Thyroid gland (tissue), 4 donors: ENCODE measurements at regions not wholly inside any gene's neighbourhood (a gene's known extent, or its start where the extent isn't known, plus 50 kb on each side); places are given as distances from the start of the nearest gene placed in this dataset.
"Not testable (repeated sequence)": the region's sequence is repeated elsewhere in the genome, so short reads cannot be mapped to it uniquely, and the experiment has no call there.

ENCODE experiments used
- DNase-seq, 2 donors: peaks; one replicate each; pipeline ENCODE4 v3.0.0-alpha.2; 2019
- H3K27ac ChIP-seq, 3 donors: fragments of 200-600 bp; sonication (generic); 1 replicate in 2 of 3; 2 replicates in 1 of 3; pipeline ENCODE4 v1.5.1; 2016 to 2019; ENCODE audit warnings: mild to moderate bottlenecking in 1 of 3, moderate library complexity in 1 of 3
- H3K27me3 ChIP-seq: fragments of 200-600 bp; sonication (generic); one replicate; pipeline ENCODE4 v1.5.1; 2019
- H3K36me3 ChIP-seq, 2 donors: fragments of 200-600 bp; sonication (generic); one replicate each; pipeline ENCODE4 v1.5.1; 2016 to 2019
- H3K4me1 ChIP-seq, 2 donors: fragments of 200-600 bp; sonication (generic); one replicate each; pipeline ENCODE4 v1.5.1; 2017 to 2019
- H3K4me3 ChIP-seq, 3 donors: fragments of 200-600 bp; sonication (generic); replicated peaks in 1 of 3; 1 replicate in 2 of 3; 2 replicates in 1 of 3; pipeline ENCODE4 v1.5.1; 2016; ENCODE audit warnings: mild to moderate bottlenecking in 1 of 3
- H3K9me3 ChIP-seq: fragments of 200-600 bp; sonication (generic); one replicate; pipeline ENCODE4 v1.5.1; 2017
- POLR2A ChIP-seq, 2 donors: fragments of 450-650 bp; IDR thresholded peaks; one replicate each; pipeline ENCODE4 v1.6.1; 2017; ENCODE audit warnings: antibody characterized with exemption in 2 of 2, mild to moderate bottlenecking in 2 of 2, moderate library complexity in 1 of 2
- whole genome bisulfite sequencing, 2 donors: methylation state at CpG; one replicate each; pipeline ENCODE4 v1.1.5; 2017; 5-methylcytosine and 5-hydroxymethylcytosine counted together
- intact Hi-C: fragments of 100-400 bp; cut with DNase I; formaldehyde crosslinking; loops from one replicate; pipeline ENCODE4 v1.15.1; 2023
- TF ChIP-seq, protein P1 (sequence below), 6 experiments: fragments of 200-600 bp in 3 of 6; fragments of 450-650 bp in 3 of 6; sonication (generic) in 3 of 6; IDR thresholded peaks; one replicate each; pipeline ENCODE4 v1.5.1; 2016 to 2019; ENCODE audit warnings: antibody characterized with exemption in 6 of 6, mild to moderate bottlenecking in 2 of 6, inconsistent platforms in 1 of 6, moderate library complexity in 1 of 6

DNA sequence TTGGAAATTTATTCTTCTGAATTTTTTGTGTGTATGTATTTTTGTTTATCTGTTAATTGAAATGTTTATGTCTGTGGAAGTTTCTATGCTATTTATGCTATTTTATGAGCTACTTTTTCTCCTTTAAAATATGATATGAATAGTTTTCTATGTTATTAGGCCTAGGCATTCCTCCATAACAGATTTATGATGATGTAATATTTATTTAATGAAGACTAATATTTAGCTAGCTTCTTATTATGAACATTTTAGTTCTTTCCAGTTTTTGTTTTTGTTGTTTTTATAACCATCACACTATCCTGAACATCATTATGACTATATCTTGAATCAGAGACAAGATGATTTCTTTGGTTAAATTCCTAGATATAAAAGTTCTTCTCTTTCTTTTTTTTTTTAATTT is 70.7 kb downstream of the P2RY1 start:
- no peaks in the 10 kb centered on the region for H3K9me3 ChIP-seq
- H3K27ac ChIP-seq = no peak overlapping the region
- intact Hi-C loops = no loop called here
- H3K4me3 ChIP-seq = no peak overlapping the region
- no peaks in the 10 kb centered on the region for H3K27me3 ChIP-seq
- TF ChIP-seq POLR2A (IDR thresholded peaks at IDR 0.05) = no peak
- TF ChIP-seq, protein P1, sequence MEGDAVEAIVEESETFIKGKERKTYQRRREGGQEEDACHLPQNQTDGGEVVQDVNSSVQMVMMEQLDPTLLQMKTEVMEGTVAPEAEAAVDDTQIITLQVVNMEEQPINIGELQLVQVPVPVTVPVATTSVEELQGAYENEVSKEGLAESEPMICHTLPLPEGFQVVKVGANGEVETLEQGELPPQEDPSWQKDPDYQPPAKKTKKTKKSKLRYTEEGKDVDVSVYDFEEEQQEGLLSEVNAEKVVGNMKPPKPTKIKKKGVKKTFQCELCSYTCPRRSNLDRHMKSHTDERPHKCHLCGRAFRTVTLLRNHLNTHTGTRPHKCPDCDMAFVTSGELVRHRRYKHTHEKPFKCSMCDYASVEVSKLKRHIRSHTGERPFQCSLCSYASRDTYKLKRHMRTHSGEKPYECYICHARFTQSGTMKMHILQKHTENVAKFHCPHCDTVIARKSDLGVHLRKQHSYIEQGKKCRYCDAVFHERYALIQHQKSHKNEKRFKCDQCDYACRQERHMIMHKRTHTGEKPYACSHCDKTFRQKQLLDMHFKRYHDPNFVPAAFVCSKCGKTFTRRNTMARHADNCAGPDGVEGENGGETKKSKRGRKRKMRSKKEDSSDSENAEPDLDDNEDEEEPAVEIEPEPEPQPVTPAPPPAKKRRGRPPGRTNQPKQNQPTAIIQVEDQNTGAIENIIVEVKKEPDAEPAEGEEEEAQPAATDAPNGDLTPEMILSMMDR (IDR thresholded peaks at IDR 0.05) = no peak
- H3K4me1 ChIP-seq = peaks cover 0 to 5% of the 10 kb centered on the region in 2 donors
- no peak for DNase-seq
- no peaks in the 10 kb centered on the region for H3K36me3 ChIP-seq

DNA sequence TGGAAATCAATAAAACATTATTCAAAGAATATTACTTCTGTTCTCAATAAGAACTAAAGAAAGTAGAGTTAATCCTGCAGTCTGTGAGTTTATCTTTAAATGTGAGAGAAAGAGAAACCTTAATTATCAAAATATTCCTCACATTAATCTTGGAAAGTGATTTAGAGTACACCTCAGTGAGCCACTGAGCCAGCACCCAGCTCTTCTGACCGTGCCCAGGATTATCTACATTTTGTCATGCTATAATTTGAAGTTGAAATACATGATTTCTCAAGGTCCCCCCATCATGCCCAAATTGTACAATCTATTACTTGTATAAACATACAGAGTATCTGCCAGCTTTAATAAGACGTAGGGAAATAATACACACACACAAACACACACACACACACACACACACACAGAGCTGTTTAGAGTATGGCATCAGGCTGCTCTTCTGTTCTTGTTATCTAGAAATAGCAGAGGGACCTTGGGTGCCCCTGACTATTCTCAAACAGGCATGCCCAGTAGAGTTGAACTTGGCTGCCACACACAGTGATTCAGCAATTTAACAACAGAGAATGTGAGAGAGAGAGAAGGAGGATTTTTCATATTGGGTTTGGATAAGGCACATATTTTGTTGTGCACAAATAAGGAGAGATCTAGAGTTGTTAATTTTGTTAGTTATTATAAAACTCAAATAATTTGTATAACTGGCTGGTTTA is 74.4 kb downstream of the P2RY1 start:
- H3K4me3 ChIP-seq = no peak overlapping the region
- no peaks in the 10 kb centered on the region for H3K9me3 ChIP-seq
- DNase-seq = peak; percentile 59 to 73
- H3K27me3 ChIP-seq = no peaks in the 10 kb centered on the region
- TF ChIP-seq, protein P1 (IDR thresholded peaks at IDR 0.05) = no peak
- TF ChIP-seq POLR2A (IDR thresholded peaks at IDR 0.05) = peak in 1 of 2 donors; percentile 13
- intact Hi-C loops = no loop called here
- peaks cover 5 to 6% of the 10 kb centered on the region in 2 donors for H3K4me1 ChIP-seq
- H3K36me3 ChIP-seq = no peaks in the 10 kb centered on the region
- H3K27ac ChIP-seq = peak overlapping the region in 2 of 3 donors; percentile 69
- 41 to 64% methylated on average over 2 of the region's 2 CpGs for WGBS, 2 donors

DNA sequence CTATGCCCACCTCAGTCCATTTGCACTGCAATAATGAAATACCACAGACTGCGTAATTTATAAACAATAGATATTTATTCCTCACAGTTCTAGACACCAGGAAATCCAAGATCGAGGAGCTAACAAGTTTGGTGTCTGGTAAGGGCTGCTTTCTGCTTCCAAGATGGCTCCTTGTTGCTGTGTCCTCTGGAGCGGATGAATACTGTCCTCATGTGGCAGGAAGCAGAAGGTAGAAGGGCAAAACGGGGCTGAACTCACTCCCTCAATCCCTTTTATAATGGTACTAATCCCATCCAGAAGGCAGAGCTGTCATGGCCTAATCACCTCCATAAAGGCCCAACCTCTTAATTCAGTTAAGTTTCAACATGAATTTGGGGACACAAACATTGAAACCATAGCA is 75.3 kb downstream of the P2RY1 start:
- TF ChIP-seq, protein P1 (IDR thresholded peaks at IDR 0.05) = no peak
- no peak for TF ChIP-seq POLR2A (IDR thresholded peaks at IDR 0.05)
- Histone ChIP-seq H3K9me3 (no peaks in the 10 kb centered on the region), H3K27ac (peak overlapping the region in 2 of 3 donors; percentile 69), H3K27me3 (no peaks in the 10 kb centered on the region), H3K36me3 (no peaks in the 10 kb centered on the region), H3K4me3 (no peak overlapping the region), H3K4me1 (peaks cover 5 to 6% of the 10 kb centered on the region in 2 donors)
- WGBS, 2 donors = 89 to 92% methylated on average over 4 of the region's 4 CpGs
- intact Hi-C loops = no loop called here
- no peak for DNase-seq

DNA sequence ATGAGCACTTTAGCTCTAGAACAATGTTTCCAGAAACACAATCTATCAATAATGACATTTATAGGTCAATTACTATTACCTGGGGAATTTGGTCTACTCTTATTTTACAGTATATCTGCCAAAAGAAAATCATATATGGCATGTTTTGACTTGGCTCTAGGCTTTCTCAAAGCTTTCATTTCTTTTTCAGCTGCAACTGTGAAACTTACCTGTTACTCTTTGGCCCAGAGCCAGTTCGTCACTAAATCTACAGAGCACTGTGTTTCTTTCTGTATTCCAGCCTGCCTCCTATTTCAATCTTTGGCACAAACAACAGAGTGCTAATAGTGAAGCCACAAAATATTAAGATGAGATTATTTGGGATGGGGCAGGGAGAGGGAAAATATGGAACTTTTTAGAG is 76.0 kb downstream of the P2RY1 start:
- no peaks in the 10 kb centered on the region for H3K27me3 ChIP-seq
- no peaks in the 10 kb centered on the region for H3K36me3 ChIP-seq
- H3K9me3 ChIP-seq = no peaks in the 10 kb centered on the region
- WGBS, 2 donors = 44 to 46% methylated on average over 1 of the region's 1 CpG
- no peak for TF ChIP-seq POLR2A (IDR thresholded peaks at IDR 0.05)
- TF ChIP-seq, protein P1 (IDR thresholded peaks at IDR 0.05) = no peak
- H3K4me3 ChIP-seq = no peak overlapping the region
- DNase-seq = peak; percentile 49 to 54
- peak overlapping the region in 2 of 3 donors; percentile 69 for H3K27ac ChIP-seq
- intact Hi-C loops = no loop called here
- peaks cover 5 to 6% of the 10 kb centered on the region in 2 donors for H3K4me1 ChIP-seq

DNA sequence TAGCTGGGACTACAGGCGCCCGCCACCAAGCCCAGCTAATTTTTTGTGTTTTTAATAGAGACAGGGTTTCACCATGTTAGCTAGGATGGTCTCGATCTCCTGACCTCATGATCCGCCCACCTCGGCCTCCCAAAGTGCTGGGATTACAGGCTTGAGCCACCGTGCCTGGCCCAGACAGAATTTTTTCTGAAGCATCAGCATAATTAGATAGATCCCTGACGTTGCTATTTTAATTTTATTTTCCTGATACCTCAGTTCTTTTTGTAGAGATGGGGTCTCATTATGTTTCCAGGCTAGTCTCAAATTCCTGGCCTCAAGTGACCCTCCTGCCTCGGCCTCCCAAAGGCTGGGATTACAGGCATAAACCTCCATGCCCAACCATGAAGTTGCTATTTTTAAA is 79.8 kb downstream of the P2RY1 start:
- H3K27ac ChIP-seq, H3K4me3 ChIP-seq, H3K36me3 ChIP-seq, DNase-seq, H3K4me1 ChIP-seq, H3K9me3 ChIP-seq, H3K27me3 ChIP-seq, intact Hi-C loops: not testable (repeated sequence)
- 86% methylated on average over 8 of the region's 8 CpGs for WGBS, 2 donors
